Mesendoderm (in vitro differentiated cells): ENCODE measurements at regions not wholly inside any gene's neighbourhood (a gene's known extent, or its start where the extent isn't known, plus 50 kb on each side); places are given as distances from the start of the nearest gene placed in this dataset.
"Not testable (repeated sequence)": the region's sequence is repeated elsewhere in the genome, so short reads cannot be mapped to it uniquely, and the experiment has no call there.

Experiments used
- DNase-seq: peaks from one replicate; pipeline ENCODE4 v3.0.0; 2013
- H2AK5ac ChIP-seq: 2 replicates; pipeline ENCODE4 v1.6.1; 2013; ENCODE audit warnings: low read length, inconsistent platforms
- H2BK120ac ChIP-seq: 2 replicates; pipeline ENCODE4 v1.6.1; 2013; ENCODE audit warnings: low read depth, mild to moderate bottlenecking, low read length, moderate library complexity, mixed read lengths
- H2BK15ac ChIP-seq: replicated peaks from 2 replicates; pipeline ENCODE4 v1.6.1; 2013; ENCODE audit warnings: low read depth, mild to moderate bottlenecking, moderate library complexity
- H2BK5ac ChIP-seq: 2 replicates; pipeline ENCODE4 v1.6.1; 2013; ENCODE audit warnings: low read length, inconsistent platforms
- H3K18ac ChIP-seq: 2 replicates; pipeline ENCODE4 v1.6.1; 2013; ENCODE audit warnings: mild to moderate bottlenecking, low read length, mixed read lengths
- H3K23ac ChIP-seq: one replicate; pipeline ENCODE4 v1.6.1; 2013; ENCODE audit warnings: low read length
- H3K27ac ChIP-seq: 2 replicates; pipeline ENCODE4 v1.5.1; 2013; ENCODE audit warnings: low read depth, mild to moderate bottlenecking, inconsistent platforms, low read length, moderate library complexity
- H3K27me3 ChIP-seq: 2 replicates; pipeline ENCODE4 v1.6.1; 2013; ENCODE audit warnings: low read length, control low read depth, mild to moderate bottlenecking, inconsistent platforms; ENCODE audit not compliant: insufficient read depth, poor library complexity
- H3K36me3 ChIP-seq: 2 replicates; pipeline ENCODE4 v1.6.1; 2013; ENCODE audit warnings: low read length, inconsistent platforms; ENCODE audit not compliant: control insufficient read depth, insufficient read depth
- H3K4ac ChIP-seq: one replicate; pipeline ENCODE4 v1.6.1; 2013; ENCODE audit warnings: low read depth, mild to moderate bottlenecking, low read length, moderate library complexity
- H3K4me1 ChIP-seq: 2 replicates; pipeline ENCODE4 v1.6.1; 2013; ENCODE audit warnings: low read depth, low read length, inconsistent platforms; ENCODE audit not compliant: control insufficient read depth
- H3K4me2 ChIP-seq: 2 replicates; pipeline ENCODE4 v1.6.1; 2013; ENCODE audit warnings: low read length
- H3K4me3 ChIP-seq: 2 replicates; pipeline ENCODE4 v1.5.1; 2013; ENCODE audit warnings: mild to moderate bottlenecking, low read length
- H3K56ac ChIP-seq: one replicate; pipeline ENCODE4 v1.6.1; 2013; ENCODE audit warnings: low read length
- H3K79me1 ChIP-seq: 2 replicates; pipeline ENCODE4 v1.6.1; 2013; ENCODE audit warnings: low read length, inconsistent platforms
- H3K79me2 ChIP-seq: 2 replicates; pipeline ENCODE4 v1.6.1; 2013; ENCODE audit warnings: mild to moderate bottlenecking, low read length; ENCODE audit not compliant: control insufficient read depth, insufficient read depth
- H3K9ac ChIP-seq: 2 replicates; pipeline ENCODE4 v1.6.1; 2013; ENCODE audit warnings: low read length, inconsistent platforms
- H4K5ac ChIP-seq: one replicate; pipeline ENCODE4 v1.6.1; 2013; ENCODE audit warnings: low read length
- H4K8ac ChIP-seq: one replicate; pipeline ENCODE4 v1.6.1; 2013; ENCODE audit warnings: low read depth, mild to moderate bottlenecking, control low read depth, low read length, moderate library complexity
- WGBS: extraction: QIAGEN DNeasy Blood & Tissue Kit; methylation state at CpG from one replicate; pipeline ENCODE4 v1.1.7; 2013; ENCODE audit warnings: low lambda C conversion rate, missing lambda C conversion rate; ENCODE audit not compliant: insufficient coverage; ENCODE audit errors: extremely low coverage; 5-methylcytosine and 5-hydroxymethylcytosine counted together

DNA sequence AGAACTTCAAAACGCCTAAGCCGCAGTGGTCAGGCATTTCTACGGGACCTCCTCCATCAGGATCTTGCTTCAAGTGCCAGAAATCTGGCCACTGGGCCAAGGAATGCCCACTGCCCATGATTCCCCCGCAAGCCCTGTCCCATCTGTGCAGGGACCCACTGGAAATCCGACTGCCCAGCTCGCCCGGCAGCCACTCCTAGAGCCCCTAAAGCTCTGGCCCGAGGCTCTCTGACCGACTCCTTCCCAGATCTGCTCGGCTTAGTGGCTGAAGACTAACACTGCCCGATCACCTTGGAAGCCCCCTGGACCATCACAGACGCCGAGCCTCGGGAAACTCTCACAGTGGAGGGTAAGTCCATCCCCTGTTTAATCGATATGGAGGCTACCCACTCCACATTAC is 1113.0 kb upstream of the TMEM132C start:
- Histone ChIP-seq H3K36me3 (no peaks in the 10 kb centered on the region), H3K18ac (no peak overlapping the region), H3K4me1 (no peaks in the 10 kb centered on the region), H3K9ac (no peak overlapping the region), H3K79me1 (no peaks in the 10 kb centered on the region), H2BK120ac (no peak overlapping the region), H2BK5ac (no peak overlapping the region), H4K5ac (no peak overlapping the region), H4K8ac (no peak overlapping the region), H3K27me3 (no peaks in the 10 kb centered on the region), H2AK5ac (no peak overlapping the region), H3K79me2 (no peaks in the 10 kb centered on the region), H3K4ac (no peak overlapping the region), H3K4me3 (no peak overlapping the region), H3K4me2 (no peak overlapping the region), H3K23ac (no peak overlapping the region), H3K27ac (no peak overlapping the region), H3K56ac (no peak overlapping the region), H2BK15ac (no peak overlapping the region)
- no peak for DNase-seq
- WGBS = no CpG with 5 or more reads among the region's 15 CpGs

DNA sequence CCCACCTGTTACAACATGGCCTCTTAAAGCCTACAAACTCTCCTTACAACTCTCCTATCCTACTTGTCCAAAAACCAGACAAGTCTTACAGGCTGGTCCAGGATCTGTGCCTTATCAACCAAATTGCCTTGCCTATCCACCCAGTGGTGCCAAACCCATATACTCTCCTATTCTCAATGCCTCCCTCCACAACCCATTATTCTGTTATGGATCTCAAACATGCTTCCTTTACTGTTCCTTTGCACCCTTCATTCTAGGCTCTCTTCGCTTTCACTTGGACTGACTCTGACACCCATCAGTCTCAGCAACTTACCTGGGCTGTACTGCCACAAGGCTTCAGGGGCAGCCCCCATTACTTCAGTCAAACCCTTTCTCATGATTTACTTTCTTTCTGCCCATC is 1112.1 kb upstream of the TMEM132C start:
- H3K4me1 ChIP-seq, H3K27me3 ChIP-seq, H2AK5ac ChIP-seq, DNase-seq, H2BK120ac ChIP-seq, H2BK5ac ChIP-seq, H3K27ac ChIP-seq, H4K8ac ChIP-seq, H3K79me2 ChIP-seq, H2BK15ac ChIP-seq, H3K4me2 ChIP-seq, H3K18ac ChIP-seq, H3K4me3 ChIP-seq, H3K79me1 ChIP-seq, H3K9ac ChIP-seq, H3K4ac ChIP-seq, H4K5ac ChIP-seq, H3K36me3 ChIP-seq, H3K56ac ChIP-seq, H3K23ac ChIP-seq: not testable (repeated sequence)
- no CpG with 5 or more reads among the region's 1 CpG for WGBS

DNA sequence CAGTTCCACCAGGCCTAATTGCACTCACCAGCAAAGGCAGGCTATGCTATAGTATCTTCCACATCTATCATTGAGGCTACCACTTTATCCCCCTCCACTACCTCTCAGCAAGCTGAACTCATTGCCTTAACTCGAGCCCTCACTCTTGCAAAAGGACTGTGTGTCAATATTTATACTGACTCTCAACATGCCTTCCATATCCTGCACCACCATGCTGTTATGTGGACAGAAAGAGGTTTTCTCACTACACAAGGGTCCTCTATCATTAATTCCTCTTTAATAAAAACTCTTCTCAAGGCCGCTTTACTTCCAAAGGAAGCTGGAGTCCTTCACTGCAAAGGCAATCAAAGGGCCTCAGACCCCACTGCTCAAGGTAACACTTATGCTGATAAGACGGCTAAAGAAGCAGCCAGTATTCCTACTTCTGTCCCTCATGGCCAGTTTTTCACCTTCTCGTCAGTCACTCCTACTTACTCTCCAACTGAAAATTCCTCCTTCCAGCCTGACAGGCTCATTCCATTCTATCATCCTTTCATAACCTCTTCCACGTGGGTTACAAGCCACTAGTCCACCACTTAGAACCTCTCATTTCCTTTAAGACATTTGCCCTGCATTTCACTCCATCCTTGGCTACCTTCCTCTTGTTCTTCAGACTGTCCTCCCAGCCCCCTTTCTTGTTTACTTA is 1110.9 kb upstream of the TMEM132C start:
- not testable (repeated sequence) for H2BK5ac ChIP-seq, H2AK5ac ChIP-seq, H3K79me1 ChIP-seq, H3K18ac ChIP-seq, H3K56ac ChIP-seq, H3K79me2 ChIP-seq, H4K5ac ChIP-seq, H4K8ac ChIP-seq, H2BK15ac ChIP-seq, DNase-seq, H3K4me3 ChIP-seq, H3K27ac ChIP-seq, H3K36me3 ChIP-seq, H2BK120ac ChIP-seq, H3K23ac ChIP-seq, H3K27me3 ChIP-seq, H3K9ac ChIP-seq, H3K4me1 ChIP-seq, H3K4ac ChIP-seq, H3K4me2 ChIP-seq
- WGBS = no CpG with 5 or more reads among the region's 5 CpGs

DNA sequence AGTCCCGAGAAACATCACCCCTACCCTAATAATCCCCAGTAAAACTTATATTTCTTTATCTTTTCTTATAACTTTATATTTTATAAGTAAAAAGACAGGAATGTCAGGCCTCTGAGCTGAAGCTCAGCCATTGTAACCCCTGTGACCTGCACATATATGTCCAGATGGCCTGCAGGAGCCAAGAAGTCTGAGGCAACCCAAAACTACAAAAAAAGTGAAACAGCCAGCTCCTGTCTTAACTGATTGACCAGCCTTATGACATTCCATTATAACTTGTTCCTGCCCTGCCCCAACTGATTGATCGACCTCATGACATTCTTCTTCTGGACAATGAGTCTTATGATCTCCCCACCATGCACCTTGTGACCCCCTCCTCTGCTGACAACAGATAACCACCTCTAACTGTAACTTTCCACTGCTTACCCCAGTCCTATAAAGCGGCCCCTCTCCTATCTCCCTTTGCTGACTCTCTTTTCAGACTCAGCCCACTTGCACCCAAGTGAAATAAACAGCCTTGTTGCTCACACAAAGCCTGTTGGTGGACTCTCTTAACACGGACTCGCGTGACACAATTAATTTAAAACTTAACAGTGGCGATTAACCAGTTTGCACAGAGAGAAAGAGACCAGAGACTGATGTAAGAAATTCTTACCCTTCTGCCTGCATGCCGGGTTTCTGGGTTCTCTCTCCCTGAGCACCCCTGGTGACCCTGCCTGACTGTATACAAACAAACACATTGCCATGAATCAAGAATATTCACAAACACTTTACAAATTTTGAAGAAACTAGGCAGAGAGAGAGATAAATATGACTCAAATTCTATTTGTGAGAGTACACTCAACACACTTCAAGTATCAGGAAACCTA is 1109.2 kb upstream of the TMEM132C start:
- not testable (repeated sequence) for H3K79me1 ChIP-seq, H3K27me3 ChIP-seq, H2BK5ac ChIP-seq, H4K8ac ChIP-seq, H2BK120ac ChIP-seq, H3K9ac ChIP-seq, H3K36me3 ChIP-seq, H2AK5ac ChIP-seq, H3K27ac ChIP-seq, H2BK15ac ChIP-seq, H3K4ac ChIP-seq, H3K23ac ChIP-seq, H3K4me3 ChIP-seq, H3K18ac ChIP-seq, H3K4me2 ChIP-seq, H3K4me1 ChIP-seq, H4K5ac ChIP-seq, DNase-seq, H3K56ac ChIP-seq, H3K79me2 ChIP-seq
- WGBS = no CpG with 5 or more reads among the region's 8 CpGs

DNA sequence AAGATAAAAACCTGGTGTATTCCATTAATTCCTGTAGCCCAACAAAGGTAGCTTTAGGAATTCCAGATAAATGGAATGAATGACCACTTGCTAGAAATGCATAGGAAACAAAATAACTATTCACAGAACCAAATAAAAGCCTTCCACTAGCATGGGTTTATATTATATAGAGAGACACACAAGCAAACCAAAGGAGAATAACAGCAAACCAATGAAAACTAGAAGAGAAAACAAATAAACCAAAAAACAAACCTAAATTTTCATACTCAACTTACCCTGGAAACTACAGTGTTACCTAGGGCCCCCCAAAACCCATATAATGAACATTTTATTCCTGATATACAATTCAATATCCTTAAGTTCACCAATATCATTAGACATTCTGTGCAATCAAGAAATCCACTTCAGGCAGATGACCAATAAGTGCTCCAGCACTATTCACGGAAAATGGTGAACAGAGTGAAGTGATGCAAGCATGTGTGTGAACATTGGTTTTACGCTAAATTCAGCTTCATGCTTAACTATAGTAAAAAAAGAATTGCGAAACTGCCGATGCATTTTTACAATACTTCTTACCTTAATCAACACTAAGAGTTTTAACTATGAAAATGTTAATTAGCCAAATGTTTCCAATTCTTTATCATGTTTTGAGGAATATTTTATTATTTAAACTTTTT is 1108.4 kb upstream of the TMEM132C start:
- no CpG with 5 or more reads among the region's 4 CpGs for WGBS
- no peak overlapping the region for H4K8ac ChIP-seq
- H2AK5ac ChIP-seq = no peak overlapping the region

More for the DNA sequence above, 1108.4 kb upstream of the TMEM132C start:
- Histone ChIP-seq H3K4ac (no peak overlapping the region), H2BK120ac (no peak overlapping the region), H3K79me2 (no peaks in the 10 kb centered on the region), H4K5ac (no peak overlapping the region), H2BK15ac (no peak overlapping the region), H3K4me2 (no peak overlapping the region), H3K18ac (no peak overlapping the region), H3K56ac (no peak overlapping the region), H3K4me1 (no peaks in the 10 kb centered on the region), H3K36me3 (no peaks in the 10 kb centered on the region), H2BK5ac (no peak overlapping the region), H3K79me1 (no peaks in the 10 kb centered on the region), H3K4me3 (no peak overlapping the region), H3K23ac (no peak overlapping the region), H3K27ac (no peak overlapping the region), H3K9ac (no peak overlapping the region), H3K27me3 (no peaks in the 10 kb centered on the region)
- no peak for DNase-seq
